ENCODE measurements at regions not wholly inside any gene's neighbourhood (a gene's known extent, or its start where the extent isn't known, plus 50 kb on each side); places are given as distances from the start of the nearest gene placed in this dataset.
"Not testable (repeated sequence)": the region's sequence is repeated elsewhere in the genome, so short reads cannot be mapped to it uniquely, and the experiment has no call there.

- H3K36me3 ChIP-seq (ENCODE audit: control insufficient read depth, insufficient read depth, low read length) = no peaks in the 10 kb centered on the region
Measured at GRCh38 chr3:88742674-88743507, 364.5 kb upstream of the EPHA3 start.

GRCh38 chr3:88744896-88745295, 362.5 kb upstream of the EPHA3 start:
- no CpG with 5 or more reads among the region's 1 CpG for WGBS (ENCODE audit: insufficient coverage)
- DNase-seq = peak; percentile 43
- H3K4me3 ChIP-seq (ENCODE audit: low read length) = no peak overlapping the region

More at GRCh38 chr3:88742674-88743507, 364.5 kb upstream of the EPHA3 start:
- Histone ChIP-seq H3K9me3 (replicated peaks; ENCODE audit: control insufficient read depth, low read depth, low read length) (no peaks in the 10 kb centered on the region), H3K4me3 (ENCODE audit: low read length) (no peak overlapping the region), H3K27ac (ENCODE audit: low read length) (no peak overlapping the region), H3K27me3 (ENCODE audit: control insufficient read depth, insufficient read depth, low read length) (no peaks in the 10 kb centered on the region), H3K4me1 (ENCODE audit: control insufficient read depth, insufficient read depth, low read length) (no peaks in the 10 kb centered on the region)
- no peak for DNase-seq

GRCh38 chr3:88747145-88747544, 360.3 kb upstream of the EPHA3 start:
- not testable (repeated sequence) for H3K9me3 ChIP-seq (replicated peaks; ENCODE audit: control insufficient read depth, low read depth, low read length); H3K36me3 ChIP-seq (ENCODE audit: control insufficient read depth, insufficient read depth, low read length); H3K4me1 ChIP-seq (ENCODE audit: control insufficient read depth, insufficient read depth, low read length); H3K4me3 ChIP-seq (ENCODE audit: low read length); H3K27ac ChIP-seq (ENCODE audit: low read length); DNase-seq; H3K27me3 ChIP-seq (ENCODE audit: control insufficient read depth, insufficient read depth, low read length)
- WGBS (ENCODE audit: insufficient coverage) = 85% methylated on average over 6 of the region's 6 CpGs

More at GRCh38 chr3:88744896-88745295, 362.5 kb upstream of the EPHA3 start:
- Histone ChIP-seq H3K27me3 (ENCODE audit: control insufficient read depth, insufficient read depth, low read length) (no peaks in the 10 kb centered on the region), H3K4me1 (ENCODE audit: control insufficient read depth, insufficient read depth, low read length) (no peaks in the 10 kb centered on the region), H3K9me3 (replicated peaks; ENCODE audit: control insufficient read depth, low read depth, low read length) (no peaks in the 10 kb centered on the region), H3K27ac (ENCODE audit: low read length) (no peak overlapping the region), H3K36me3 (ENCODE audit: control insufficient read depth, insufficient read depth, low read length) (no peaks in the 10 kb centered on the region)

DNA sequence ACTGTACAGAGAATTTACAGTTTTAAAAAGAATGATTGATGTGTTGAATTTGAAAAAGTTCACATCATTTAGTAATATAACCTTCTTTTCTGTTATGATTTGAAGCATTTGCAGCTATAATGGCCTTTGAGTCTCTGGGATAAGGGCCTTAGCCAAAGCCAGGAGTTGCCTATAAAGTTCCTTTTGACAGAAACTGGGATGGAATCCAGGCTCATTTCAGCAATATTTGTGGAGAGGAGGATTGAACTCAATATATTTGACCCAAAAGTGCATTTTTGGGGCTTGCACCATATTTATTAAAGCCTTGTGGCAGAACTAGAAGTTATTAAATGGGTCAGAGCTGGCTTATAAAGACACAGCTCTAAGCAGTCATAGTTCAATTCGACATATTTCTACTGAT, 348.7 kb upstream of the EPHA3 start:
- no peaks in the 10 kb centered on the region for H3K36me3 ChIP-seq (ENCODE audit: control insufficient read depth, insufficient read depth, low read length)
- no CpG with 5 or more reads among the region's 1 CpG for WGBS (ENCODE audit: insufficient coverage)
- H3K4me1 ChIP-seq (ENCODE audit: control insufficient read depth, insufficient read depth, low read length) = no peaks in the 10 kb centered on the region
- no peaks in the 10 kb centered on the region for H3K27me3 ChIP-seq (ENCODE audit: control insufficient read depth, insufficient read depth, low read length)
- no peak overlapping the region for H3K27ac ChIP-seq (ENCODE audit: low read length)
- DNase-seq = peak; percentile 11
- H3K4me3 ChIP-seq (ENCODE audit: low read length) = no peak overlapping the region
- H3K9me3 ChIP-seq (replicated peaks; ENCODE audit: control insufficient read depth, low read depth, low read length) = peaks cover 2% of the 10 kb centered on the region

DNA sequence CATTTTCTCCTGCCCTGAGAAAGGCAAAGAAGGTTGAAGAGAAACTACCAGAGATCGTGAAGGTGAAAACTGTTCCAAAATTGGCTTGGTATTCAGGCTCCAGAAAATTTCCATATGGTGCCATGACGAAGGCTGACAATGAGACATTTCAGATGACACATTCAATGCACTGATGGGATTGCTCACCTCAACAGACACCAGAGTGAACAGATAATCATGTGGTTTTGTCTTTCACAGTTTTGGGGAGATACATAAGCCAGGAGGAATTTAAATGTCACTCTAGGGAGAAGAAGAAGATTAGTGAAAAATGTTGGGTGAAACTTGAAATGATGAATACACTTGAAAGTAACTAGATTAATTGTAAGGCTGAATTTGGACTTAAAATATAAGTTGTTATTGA, 339.7 kb upstream of the EPHA3 start:
- peaks cover 2% of the 10 kb centered on the region for H3K9me3 ChIP-seq (replicated peaks; ENCODE audit: control insufficient read depth, low read depth, low read length)
- no peaks in the 10 kb centered on the region for H3K36me3 ChIP-seq (ENCODE audit: control insufficient read depth, insufficient read depth, low read length)
- DNase-seq = no peak
- no peak overlapping the region for H3K27ac ChIP-seq (ENCODE audit: low read length)
- H3K27me3 ChIP-seq (ENCODE audit: control insufficient read depth, insufficient read depth, low read length) = no peaks in the 10 kb centered on the region
- 95% methylated on average over 2 of the region's 2 CpGs for WGBS (ENCODE audit: insufficient coverage)
- no peaks in the 10 kb centered on the region for H3K4me1 ChIP-seq (ENCODE audit: control insufficient read depth, insufficient read depth, low read length)
- H3K4me3 ChIP-seq (ENCODE audit: low read length) = no peak overlapping the region

GRCh38 chr3:88773766-88774165, 333.7 kb upstream of the EPHA3 start:
- no peak for DNase-seq
- H3K9me3 ChIP-seq (replicated peaks; ENCODE audit: control insufficient read depth, low read depth, low read length) = no peaks in the 10 kb centered on the region
- H3K4me3 ChIP-seq (ENCODE audit: low read length) = no peak overlapping the region
- no peaks in the 10 kb centered on the region for H3K27me3 ChIP-seq (ENCODE audit: control insufficient read depth, insufficient read depth, low read length)
- H3K36me3 ChIP-seq (ENCODE audit: control insufficient read depth, insufficient read depth, low read length) = no peaks in the 10 kb centered on the region
- no peak overlapping the region for H3K27ac ChIP-seq (ENCODE audit: low read length)
- no peaks in the 10 kb centered on the region for H3K4me1 ChIP-seq (ENCODE audit: control insufficient read depth, insufficient read depth, low read length)

DNA sequence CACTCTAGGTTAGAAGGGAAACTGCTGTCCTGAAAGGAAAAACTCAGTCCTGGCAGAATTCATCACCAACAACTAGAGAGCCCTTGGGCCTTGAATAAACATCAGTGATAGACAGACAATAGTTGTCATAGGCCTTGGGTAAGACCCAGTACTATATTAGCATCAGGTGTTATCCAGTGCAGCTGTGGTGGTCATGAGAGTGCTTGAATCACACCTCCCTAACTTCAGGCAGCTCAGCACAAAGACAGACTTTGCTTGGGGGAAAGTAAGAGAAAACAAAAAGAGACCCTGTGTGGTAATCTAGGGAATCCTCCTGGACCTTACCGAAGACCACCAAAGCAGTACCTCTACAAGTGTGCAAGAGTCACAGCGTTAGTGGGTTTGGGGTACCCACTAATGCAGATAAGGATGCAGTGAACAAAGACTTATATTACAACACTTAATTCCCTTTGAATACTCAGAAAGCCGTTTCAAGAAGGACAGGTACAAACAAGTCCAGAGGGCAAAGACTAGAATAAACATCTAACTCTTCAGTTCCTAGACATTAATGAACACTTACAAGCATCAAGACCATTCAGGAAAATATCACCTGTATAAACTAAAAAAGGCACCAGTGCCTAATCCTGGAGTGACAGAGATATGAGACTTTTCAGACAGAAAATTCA, 332.3 kb upstream of the EPHA3 start:
- H3K27me3 ChIP-seq (ENCODE audit: control insufficient read depth, insufficient read depth, low read length) = no peaks in the 10 kb centered on the region
- no peak overlapping the region for H3K4me3 ChIP-seq (ENCODE audit: low read length)
- H3K9me3 ChIP-seq (replicated peaks; ENCODE audit: control insufficient read depth, low read depth, low read length) = no peaks in the 10 kb centered on the region
- no CpG with 5 or more reads among the region's 3 CpGs for WGBS (ENCODE audit: insufficient coverage)
- H3K4me1 ChIP-seq (ENCODE audit: control insufficient read depth, insufficient read depth, low read length) = no peaks in the 10 kb centered on the region
- no peaks in the 10 kb centered on the region for H3K36me3 ChIP-seq (ENCODE audit: control insufficient read depth, insufficient read depth, low read length)
- no peak for DNase-seq
- H3K27ac ChIP-seq (ENCODE audit: low read length) = no peak overlapping the region

- no peaks in the 10 kb centered on the region for H3K9me3 ChIP-seq (replicated peaks; ENCODE audit: control insufficient read depth, low read depth, low read length)
- no peaks in the 10 kb centered on the region for H3K27me3 ChIP-seq (ENCODE audit: control insufficient read depth, insufficient read depth, low read length)
- no peak for DNase-seq
- no peaks in the 10 kb centered on the region for H3K4me1 ChIP-seq (ENCODE audit: control insufficient read depth, insufficient read depth, low read length)
- no peak overlapping the region for H3K27ac ChIP-seq (ENCODE audit: low read length)
- H3K4me3 ChIP-seq (ENCODE audit: low read length) = no peak overlapping the region
- WGBS (ENCODE audit: insufficient coverage) = no CpG with 5 or more reads among the region's 1 CpG
- no peaks in the 10 kb centered on the region for H3K36me3 ChIP-seq (ENCODE audit: control insufficient read depth, insufficient read depth, low read length)
Measured at GRCh38 chr3:88779482-88779881, 327.9 kb upstream of the EPHA3 start.

- Histone ChIP-seq H3K27me3 (ENCODE audit: control insufficient read depth, insufficient read depth, low read length) (no peaks in the 10 kb centered on the region), H3K9me3 (replicated peaks; ENCODE audit: control insufficient read depth, low read depth, low read length) (no peaks in the 10 kb centered on the region), H3K4me3 (ENCODE audit: low read length) (no peak overlapping the region), H3K4me1 (ENCODE audit: control insufficient read depth, insufficient read depth, low read length) (no peaks in the 10 kb centered on the region), H3K36me3 (ENCODE audit: control insufficient read depth, insufficient read depth, low read length) (no peaks in the 10 kb centered on the region), H3K27ac (ENCODE audit: low read length) (no peak overlapping the region)
- no peak for DNase-seq
Measured at GRCh38 chr3:88784925-88785324, 322.5 kb upstream of the EPHA3 start.

DNA sequence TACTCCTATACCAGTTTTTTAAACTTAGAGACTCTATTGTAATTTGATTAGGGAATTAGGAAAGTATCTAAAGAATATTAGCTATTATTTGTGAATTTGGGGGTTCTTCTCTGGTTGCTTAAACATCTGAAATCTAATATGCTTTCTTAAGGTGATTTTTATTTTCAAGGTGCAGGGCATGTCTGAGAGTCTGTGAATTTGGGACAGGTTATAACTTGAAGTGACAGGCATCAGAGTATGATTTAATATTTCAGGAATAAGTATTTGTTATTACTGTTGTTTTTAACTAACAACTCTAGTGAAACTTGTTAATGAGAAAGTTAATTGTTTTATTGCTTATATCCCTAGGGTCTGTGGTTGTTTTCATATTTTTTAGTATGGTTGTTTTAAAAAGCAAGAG, 321.6 kb upstream of the EPHA3 start:
- no peak overlapping the region for H3K4me3 ChIP-seq (ENCODE audit: low read length)
- H3K36me3 ChIP-seq (ENCODE audit: control insufficient read depth, insufficient read depth, low read length) = no peaks in the 10 kb centered on the region
- no peaks in the 10 kb centered on the region for H3K9me3 ChIP-seq (replicated peaks; ENCODE audit: control insufficient read depth, low read depth, low read length)
- H3K4me1 ChIP-seq (ENCODE audit: control insufficient read depth, insufficient read depth, low read length) = no peaks in the 10 kb centered on the region
- no peak for DNase-seq
- no peak overlapping the region for H3K27ac ChIP-seq (ENCODE audit: low read length)
- H3K27me3 ChIP-seq (ENCODE audit: control insufficient read depth, insufficient read depth, low read length) = no peaks in the 10 kb centered on the region

DNA sequence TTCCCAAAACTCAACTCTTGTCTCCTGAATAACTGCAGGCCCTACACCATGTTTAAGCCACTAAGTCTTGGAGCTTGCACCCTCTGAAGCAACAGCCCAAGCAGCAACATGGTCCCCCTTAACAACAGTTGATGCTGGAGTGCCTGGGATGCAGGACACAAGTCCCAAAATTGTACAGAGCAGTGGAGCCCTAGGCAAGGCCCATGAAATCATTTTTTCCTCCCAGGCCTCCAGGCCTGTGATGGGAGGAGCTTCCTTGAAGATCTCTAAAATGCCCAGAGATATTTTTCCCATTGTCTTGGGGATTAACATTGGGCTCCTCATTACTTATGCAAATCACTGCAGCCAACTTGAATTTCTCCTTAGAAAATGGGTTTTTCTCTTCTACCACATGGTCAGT, 311.9 kb upstream of the EPHA3 start:
- Histone ChIP-seq H3K4me1 (ENCODE audit: control insufficient read depth, insufficient read depth, low read length) (no peaks in the 10 kb centered on the region), H3K27me3 (ENCODE audit: control insufficient read depth, insufficient read depth, low read length) (no peaks in the 10 kb centered on the region), H3K36me3 (ENCODE audit: control insufficient read depth, insufficient read depth, low read length) (no peaks in the 10 kb centered on the region), H3K4me3 (ENCODE audit: low read length) (no peak overlapping the region), H3K9me3 (replicated peaks; ENCODE audit: control insufficient read depth, low read depth, low read length) (peaks cover 9% of the 10 kb centered on the region), H3K27ac (ENCODE audit: low read length) (no peak overlapping the region)
- DNase-seq = no peak
